ENCODE measurements at regions not wholly inside any gene's neighbourhood (a gene's known extent, or its start where the extent isn't known, plus 50 kb on each side); places are given as distances from the start of the nearest gene placed in this dataset.

DNA sequence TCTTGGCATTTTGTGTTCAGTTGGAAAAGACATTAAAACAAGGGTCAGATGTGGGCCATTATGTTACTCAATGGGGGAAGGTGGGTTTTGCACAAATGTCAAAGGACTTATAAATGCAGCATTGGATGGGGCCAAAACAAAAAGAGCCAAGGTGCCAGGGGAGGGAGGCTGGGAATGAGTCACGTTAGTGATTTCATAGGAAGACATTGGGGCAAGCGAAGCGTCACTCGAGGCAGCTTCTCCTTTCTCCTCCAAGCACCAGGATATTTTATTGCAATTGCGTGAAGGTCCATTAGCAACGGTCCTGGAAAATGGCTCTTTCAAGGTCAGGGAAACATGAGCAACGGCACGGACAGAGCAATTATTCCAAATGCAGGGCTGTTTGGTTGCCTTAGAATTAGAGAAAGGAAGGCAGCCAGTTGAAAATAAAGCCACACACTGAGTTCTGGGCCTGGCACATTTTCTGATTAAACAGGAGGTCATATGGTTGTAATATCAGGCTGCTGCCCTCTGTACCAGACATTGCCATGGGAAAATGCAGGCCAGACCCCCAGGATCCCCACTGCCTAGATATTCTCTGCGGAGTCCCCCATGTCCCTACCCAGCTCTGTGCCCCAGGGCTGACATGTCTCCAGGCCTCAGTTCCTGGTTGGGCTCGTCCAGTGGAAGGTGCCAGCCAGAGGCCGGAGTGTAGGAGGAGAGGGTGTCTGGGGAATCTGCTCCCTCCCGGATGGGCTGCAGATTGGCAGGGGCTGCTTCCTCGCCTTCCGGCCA lies 63.3 kb upstream of the NANOS1 start:
- Histone ChIP-seq H3K36me3 (no peaks in the 10 kb centered on the region), H3K4me1 (peaks cover 6 to 22% (median 11%) of the 10 kb centered on the region in 4 donors), H3K4me3 (no peak overlapping the region), H3K9me3 (no peaks in the 10 kb centered on the region), H3K27me3 (no peaks in the 10 kb centered on the region), H3K27ac (replicated peaks in 1 of 4) (no peak overlapping the region)
- 77% methylated on average over 13 of the region's 14 CpGs for WGBS
- no peak for DNase-seq (ENCODE audit: extremely low spot score)
- no peak for TF ChIP-seq EP300 (IDR thresholded peaks at IDR 0.05)
- no peak for TF ChIP-seq POLR2A (IDR thresholded peaks at IDR 0.05; ENCODE audit: low read depth)
- TF ChIP-seq, protein P1, sequence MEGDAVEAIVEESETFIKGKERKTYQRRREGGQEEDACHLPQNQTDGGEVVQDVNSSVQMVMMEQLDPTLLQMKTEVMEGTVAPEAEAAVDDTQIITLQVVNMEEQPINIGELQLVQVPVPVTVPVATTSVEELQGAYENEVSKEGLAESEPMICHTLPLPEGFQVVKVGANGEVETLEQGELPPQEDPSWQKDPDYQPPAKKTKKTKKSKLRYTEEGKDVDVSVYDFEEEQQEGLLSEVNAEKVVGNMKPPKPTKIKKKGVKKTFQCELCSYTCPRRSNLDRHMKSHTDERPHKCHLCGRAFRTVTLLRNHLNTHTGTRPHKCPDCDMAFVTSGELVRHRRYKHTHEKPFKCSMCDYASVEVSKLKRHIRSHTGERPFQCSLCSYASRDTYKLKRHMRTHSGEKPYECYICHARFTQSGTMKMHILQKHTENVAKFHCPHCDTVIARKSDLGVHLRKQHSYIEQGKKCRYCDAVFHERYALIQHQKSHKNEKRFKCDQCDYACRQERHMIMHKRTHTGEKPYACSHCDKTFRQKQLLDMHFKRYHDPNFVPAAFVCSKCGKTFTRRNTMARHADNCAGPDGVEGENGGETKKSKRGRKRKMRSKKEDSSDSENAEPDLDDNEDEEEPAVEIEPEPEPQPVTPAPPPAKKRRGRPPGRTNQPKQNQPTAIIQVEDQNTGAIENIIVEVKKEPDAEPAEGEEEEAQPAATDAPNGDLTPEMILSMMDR (IDR thresholded peaks at IDR 0.05), result no peak
- no peak for TF ChIP-seq POLR2AphosphoS5 (IDR thresholded peaks at IDR 0.05)
- intact Hi-C loops (cut with DNase I), result loop anchor here (10.0 kb wide), 1 partner anchor 59 kb away; the partner anchor contains the start of gene NANOS1

DNA sequence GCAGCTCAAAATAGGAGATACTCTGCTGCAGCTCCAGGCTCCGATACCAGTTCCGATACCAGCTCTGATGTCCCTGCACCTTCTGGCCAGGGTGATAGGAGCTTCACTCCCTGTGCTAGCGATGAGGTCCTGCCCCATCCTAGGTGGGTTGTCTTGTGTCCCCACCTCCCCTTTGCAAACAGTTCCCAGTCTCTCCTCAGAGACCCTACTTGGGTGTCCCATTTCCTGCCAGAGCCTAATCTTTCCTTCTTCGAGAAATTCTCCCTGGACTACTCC lies 62.7 kb upstream of the NANOS1 start:
- Histone ChIP-seq H3K9me3 (no peaks in the 10 kb centered on the region), H3K4me3 (no peak overlapping the region), H3K27me3 (no peaks in the 10 kb centered on the region), H3K27ac (replicated peaks in 1 of 4) (no peak overlapping the region), H3K36me3 (no peaks in the 10 kb centered on the region), H3K4me1 (peaks cover 6 to 22% (median 11%) of the 10 kb centered on the region in 4 donors)
- TF ChIP-seq POLR2A (IDR thresholded peaks at IDR 0.05; ENCODE audit: low read depth), result no peak
- TF ChIP-seq POLR2AphosphoS5 (IDR thresholded peaks at IDR 0.05), result no peak
- no peak for TF ChIP-seq EP300 (IDR thresholded peaks at IDR 0.05)
- TF ChIP-seq, protein P1 (IDR thresholded peaks at IDR 0.05), result no peak
- 90% methylated on average over 4 of the region's 4 CpGs for WGBS
- DNase-seq (ENCODE audit: extremely low spot score), result no peak
- intact Hi-C loops (cut with DNase I), result loop anchor here (10.0 kb wide), 1 partner anchor 58 kb away; the partner anchor contains the start of gene NANOS1

DNA sequence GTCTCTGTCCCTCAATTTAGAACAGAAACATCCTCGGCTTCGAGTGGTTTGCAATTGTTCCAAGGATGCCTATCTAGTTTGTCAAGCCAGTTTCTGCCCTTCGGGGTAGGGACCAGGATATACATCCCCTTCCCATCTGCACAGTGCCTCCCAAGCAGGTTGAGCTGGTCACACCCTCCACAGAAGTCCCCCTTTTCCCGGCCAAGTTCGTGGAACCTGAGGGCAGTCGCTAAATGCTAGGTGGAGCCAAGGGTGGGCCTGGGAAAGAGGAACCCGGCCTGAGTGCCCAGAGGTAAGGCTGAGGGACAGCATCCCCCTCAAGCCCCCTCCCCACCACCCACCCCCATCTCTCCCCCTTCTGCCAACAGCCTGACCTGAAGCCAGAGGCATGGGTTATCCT lies 62.4 kb upstream of the NANOS1 start:
- Histone ChIP-seq H3K4me3 (no peak overlapping the region), H3K9me3 (no peaks in the 10 kb centered on the region), H3K4me1 (peaks cover 6 to 22% (median 11%) of the 10 kb centered on the region in 4 donors), H3K27me3 (no peaks in the 10 kb centered on the region), H3K36me3 (no peaks in the 10 kb centered on the region), H3K27ac (replicated peaks in 1 of 4) (no peak overlapping the region)
- intact Hi-C loops (cut with DNase I), result loop anchor here (10.0 kb wide), 1 partner anchor 58 kb away; the partner anchor contains the start of gene NANOS1
- TF ChIP-seq POLR2A (IDR thresholded peaks at IDR 0.05; ENCODE audit: low read depth) (no peak), POLR2AphosphoS5 (IDR thresholded peaks at IDR 0.05) (no peak), EP300 (IDR thresholded peaks at IDR 0.05) (no peak)
- TF ChIP-seq, protein P1 (IDR thresholded peaks at IDR 0.05), result no peak
- 86% methylated on average over 6 of the region's 7 CpGs for WGBS
- no peak for DNase-seq (ENCODE audit: extremely low spot score)

DNA sequence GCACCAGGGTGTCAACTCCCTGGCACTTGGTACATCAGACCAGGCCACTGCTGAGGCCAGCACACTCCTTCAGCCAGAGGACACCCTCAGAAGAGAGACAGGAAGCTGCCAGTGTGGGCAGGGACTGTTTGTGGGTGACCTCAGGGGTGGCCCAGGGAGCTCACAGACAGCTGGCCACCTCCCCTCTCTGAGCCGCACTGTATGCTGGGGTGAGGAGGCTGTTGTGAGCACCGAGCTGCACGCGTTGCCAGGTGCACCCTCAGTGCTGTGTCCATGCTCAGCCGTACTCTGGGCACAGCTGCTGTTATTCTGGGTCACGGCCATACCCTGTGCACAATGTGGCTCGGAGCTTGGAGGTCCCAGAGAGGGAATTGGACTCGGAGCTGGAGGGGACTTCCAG lies 61.5 kb upstream of the NANOS1 start:
- no peak for DNase-seq (ENCODE audit: extremely low spot score)
- Histone ChIP-seq H3K27ac (replicated peaks in 1 of 4) (no peak overlapping the region), H3K4me3 (no peak overlapping the region), H3K9me3 (no peaks in the 10 kb centered on the region), H3K27me3 (no peaks in the 10 kb centered on the region), H3K4me1 (peaks cover 6 to 22% (median 11%) of the 10 kb centered on the region in 4 donors), H3K36me3 (no peaks in the 10 kb centered on the region)
- no peak for TF ChIP-seq POLR2A (IDR thresholded peaks at IDR 0.05; ENCODE audit: low read depth)
- TF ChIP-seq POLR2AphosphoS5 (IDR thresholded peaks at IDR 0.05), result no peak
- TF ChIP-seq EP300 (IDR thresholded peaks at IDR 0.05), result no peak
- TF ChIP-seq, protein P1 (IDR thresholded peaks at IDR 0.05), result no peak
- intact Hi-C loops (cut with DNase I), result loop anchor here (10.0 kb wide), 1 partner anchor 57 kb away; the partner anchor contains the start of gene NANOS1
- 69% methylated on average over 6 of the region's 8 CpGs for WGBS
